GM21619 (cell line): ENCODE measurements at regions not wholly inside any gene's neighbourhood (a gene's known extent, or its start where the extent isn't known, plus 50 kb on each side); places are given as distances from the start of the nearest gene placed in this dataset.

Experiments used
- ATAC-seq: cut with Tn5 transposase; IDR thresholded peaks from one replicate; pipeline ENCODE4 v1.9.1; 2021; ENCODE audit not compliant: unreplicated experiment

GRCh38 chr13:106246242-106246641 is 289.2 kb downstream of the EFNB2 start:
- ATAC-seq = no peak

GRCh38 chr13:106243011-106243565 is 292.4 kb downstream of the EFNB2 start:
- ATAC-seq = no peak

GRCh38 chr13:106241974-106242953 is 293.2 kb downstream of the EFNB2 start:
- no peak for ATAC-seq

- ATAC-seq = no peak
These were observed 296.8 kb downstream of the EFNB2 start for GRCh38 chr13:106238690-106239089.

GRCh38 chr13:106234636-106235035 is 300.8 kb downstream of the EFNB2 start:
- no peak for ATAC-seq

GRCh38 chr13:106233134-106233735 is 302.2 kb downstream of the EFNB2 start:
- ATAC-seq = no peak

- ATAC-seq = no peak
These were observed 302.8 kb downstream of the EFNB2 start for GRCh38 chr13:106232681-106233080.

GRCh38 chr13:106230450-106230849 is 305.0 kb downstream of the EFNB2 start:
- ATAC-seq = no peak

- no peak for ATAC-seq
These were observed 310.3 kb downstream of the EFNB2 start for GRCh38 chr13:106225126-106225525.

- no peak for ATAC-seq
These were observed 315.3 kb downstream of the EFNB2 start for GRCh38 chr13:106220211-106220610.

GRCh38 chr13:106213028-106213757 is 322.3 kb downstream of the EFNB2 start:
- no peak for ATAC-seq

GRCh38 chr13:106212386-106213010 is 323.0 kb downstream of the EFNB2 start:
- no peak for ATAC-seq

- no peak for ATAC-seq
These were observed 325.1 kb downstream of the EFNB2 start for GRCh38 chr13:106210324-106210723.

GRCh38 chr13:106205871-106206270 is 329.6 kb downstream of the EFNB2 start:
- no peak for ATAC-seq

- ATAC-seq = no peak
These were observed 338.0 kb downstream of the EFNB2 start for GRCh38 chr13:106197496-106197895.

GRCh38 chr13:106187501-106188095 is 347.9 kb downstream of the EFNB2 start:
- ATAC-seq = no peak

- ATAC-seq = no peak
These were observed 348.4 kb downstream of the EFNB2 start for GRCh38 chr13:106187101-106187500.

GRCh38 chr13:106186366-106187030 is 349.0 kb downstream of the EFNB2 start:
- no peak for ATAC-seq

GRCh38 chr13:106184790-106185189 is 350.7 kb downstream of the EFNB2 start:
- ATAC-seq = no peak
